Immature natural killer cell (primary cell): ENCODE measurements at regions not wholly inside any gene's neighbourhood (a gene's known extent, or its start where the extent isn't known, plus 50 kb on each side); places are given as distances from the start of the nearest gene placed in this dataset.

Experiments used
- DNase-seq, 3 donors: peaks; one replicate each; pipeline ENCODE4 v3.0.0; 2022; ENCODE audit warnings: mixed read lengths in 1 of 3
- H3K27ac Mint-ChIP-seq, 6 donors: one replicate each; pipeline ENCODE4 v1.8.0; 2020; ENCODE audit warnings: mixed read lengths in 6 of 6, mild to moderate bottlenecking in 5 of 6, inconsistent platforms in 4 of 6, moderate library complexity in 3 of 6
- H3K27me3 Mint-ChIP-seq, 3 donors: one replicate each; pipeline ENCODE4 v1.8.0; 2020 to 2021; ENCODE audit warnings: low read depth in 3 of 3, mild to moderate bottlenecking in 3 of 3, mixed read lengths in 3 of 3, moderate library complexity in 3 of 3, inconsistent platforms in 1 of 3
- H3K36me3 Mint-ChIP-seq, 3 donors: one replicate each; pipeline ENCODE4 v1.8.0; 2020; ENCODE audit warnings: mixed read lengths in 3 of 3, inconsistent platforms in 2 of 3, mild to moderate bottlenecking in 2 of 3
- H3K4me1 Mint-ChIP-seq, 2 donors: one replicate each; pipeline ENCODE4 v1.8.0; 2020; ENCODE audit warnings: inconsistent platforms in 2 of 2, mild to moderate bottlenecking in 2 of 2, mixed read lengths in 2 of 2, moderate library complexity in 1 of 2
- H3K4me3 Mint-ChIP-seq, 5 donors: one replicate each; pipeline ENCODE4 v1.8.0; 2020; ENCODE audit warnings: mild to moderate bottlenecking in 5 of 5, mixed read lengths in 5 of 5, inconsistent platforms in 3 of 5, moderate library complexity in 3 of 5
- H3K9me3 Mint-ChIP-seq, 6 donors: one replicate each; pipeline ENCODE4 v1.8.0; 2020; ENCODE audit warnings: mild to moderate bottlenecking in 6 of 6, mixed read lengths in 6 of 6, inconsistent platforms in 4 of 6, moderate library complexity in 3 of 6

DNA sequence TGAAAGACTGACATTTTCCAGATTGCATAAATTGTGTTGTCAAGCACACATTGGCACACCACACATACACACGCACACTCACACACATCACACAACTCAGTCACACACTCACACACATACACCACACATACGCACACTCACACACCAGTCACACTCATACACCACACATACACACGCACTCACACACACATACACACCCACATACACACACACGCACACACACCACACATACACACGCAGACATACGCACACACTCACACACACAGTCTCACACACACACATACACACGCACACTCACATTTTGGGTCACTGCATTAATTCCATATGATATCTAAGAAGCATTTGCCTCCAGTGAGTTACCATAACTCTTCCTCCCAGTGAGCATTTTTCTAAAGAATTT is 578.3 kb upstream of the FRG1 start:
- H3K27me3 Mint-ChIP-seq: no peaks in the 10 kb centered on the region

DNA sequence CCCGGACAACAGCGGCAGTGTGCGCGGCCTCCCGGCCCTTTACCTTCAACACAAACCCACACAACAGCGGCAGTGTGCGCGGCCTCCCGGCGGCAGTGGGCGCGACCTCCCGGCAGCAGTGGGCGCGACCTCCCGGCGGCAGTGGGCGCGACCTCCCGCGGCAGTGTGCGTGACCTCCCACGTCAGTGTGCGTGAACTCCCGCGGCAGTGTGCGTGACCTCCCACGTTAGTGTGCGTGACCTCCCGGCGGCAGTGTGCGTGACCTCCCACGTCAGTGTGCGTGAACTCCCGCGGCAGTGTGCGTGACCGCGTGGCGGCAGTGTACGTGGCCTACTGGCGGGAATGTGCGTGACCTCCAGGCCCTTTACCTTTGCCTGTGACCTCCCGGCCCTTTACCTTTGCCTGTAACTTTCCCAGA is 576.6 kb upstream of the FRG1 start:
- no peak overlapping the region for H3K4me3 Mint-ChIP-seq
- H3K27ac Mint-ChIP-seq: no peak overlapping the region

More for the DNA sequence above, 578.3 kb upstream of the FRG1 start:
- no peaks in the 10 kb centered on the region for H3K4me1 Mint-ChIP-seq
- DNase-seq: no peak
- peaks cover 6 to 48% (median 8%) of the 10 kb centered on the region in 6 donors for H3K9me3 Mint-ChIP-seq
- H3K36me3 Mint-ChIP-seq: peaks cover 0 to 3% (median 3%) of the 10 kb centered on the region in 3 donors
- H3K27ac Mint-ChIP-seq: no peak overlapping the region
- H3K4me3 Mint-ChIP-seq: no peak overlapping the region

DNA sequence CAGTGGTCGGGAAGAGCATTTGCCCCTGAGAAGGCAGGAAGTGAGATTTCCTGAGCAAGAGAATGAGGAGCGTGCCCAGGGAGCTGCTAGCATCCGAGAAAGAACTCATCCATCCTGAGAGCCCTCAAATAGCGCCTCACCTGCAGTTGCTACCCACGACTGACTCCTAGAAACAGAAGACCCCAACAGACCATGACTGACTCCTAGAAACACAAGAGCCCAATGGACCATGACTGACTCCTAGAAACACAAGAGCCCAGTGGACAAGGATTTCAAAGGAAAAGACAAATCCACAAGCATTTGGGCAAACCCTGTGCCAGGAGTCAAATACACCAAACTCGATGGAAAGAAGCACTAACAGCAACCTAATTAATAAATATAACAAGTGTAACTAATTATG is 575.2 kb upstream of the FRG1 start:
- H3K9me3 Mint-ChIP-seq: peaks cover 2 to 35% (median 8%) of the 10 kb centered on the region in 6 donors
- H3K27ac Mint-ChIP-seq: no peak overlapping the region

More for the DNA sequence above, 576.6 kb upstream of the FRG1 start:
- Mint-ChIP-seq H3K36me3 (peaks cover 0 to 3% (median 3%) of the 10 kb centered on the region in 3 donors), H3K4me1 (no peaks in the 10 kb centered on the region), H3K9me3 (peaks cover 6 to 48% (median 8%) of the 10 kb centered on the region in 6 donors), H3K27me3 (no peaks in the 10 kb centered on the region)
- no peak for DNase-seq

DNA sequence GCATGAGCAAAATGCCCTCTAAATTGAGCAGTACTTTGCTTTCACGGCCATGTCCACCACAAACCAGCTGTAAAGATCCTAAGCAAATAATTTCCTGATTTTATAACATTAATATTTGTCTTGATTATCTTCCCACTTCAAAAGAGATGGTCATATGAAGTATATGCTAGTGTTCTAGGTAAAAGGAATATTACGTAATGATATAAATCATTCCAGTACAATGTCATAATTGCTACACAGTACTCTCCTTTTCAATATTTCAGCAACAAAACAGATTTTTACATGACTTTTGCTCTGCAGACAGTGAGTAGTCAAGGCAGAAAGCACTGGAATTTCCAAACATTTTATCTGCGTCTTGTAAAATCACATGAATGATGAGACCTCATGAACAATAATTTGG is 572.8 kb upstream of the FRG1 start:
- Mint-ChIP-seq H3K27ac (no peak overlapping the region), H3K36me3 (peaks cover 0 to 3% (median 0%) of the 10 kb centered on the region in 3 donors), H3K4me1 (no peaks in the 10 kb centered on the region), H3K4me3 (no peak overlapping the region), H3K9me3 (peaks cover 4 to 25% (median 13%) of the 10 kb centered on the region in 6 donors), H3K27me3 (peaks cover 0 to 1% (median 0%) of the 10 kb centered on the region in 3 donors)
- DNase-seq: no peak

More for the DNA sequence above, 575.2 kb upstream of the FRG1 start:
- Mint-ChIP-seq H3K4me1 (no peaks in the 10 kb centered on the region), H3K4me3 (no peak overlapping the region), H3K36me3 (peaks cover 0 to 3% (median 3%) of the 10 kb centered on the region in 3 donors), H3K27me3 (no peaks in the 10 kb centered on the region)
- no peak for DNase-seq

DNA sequence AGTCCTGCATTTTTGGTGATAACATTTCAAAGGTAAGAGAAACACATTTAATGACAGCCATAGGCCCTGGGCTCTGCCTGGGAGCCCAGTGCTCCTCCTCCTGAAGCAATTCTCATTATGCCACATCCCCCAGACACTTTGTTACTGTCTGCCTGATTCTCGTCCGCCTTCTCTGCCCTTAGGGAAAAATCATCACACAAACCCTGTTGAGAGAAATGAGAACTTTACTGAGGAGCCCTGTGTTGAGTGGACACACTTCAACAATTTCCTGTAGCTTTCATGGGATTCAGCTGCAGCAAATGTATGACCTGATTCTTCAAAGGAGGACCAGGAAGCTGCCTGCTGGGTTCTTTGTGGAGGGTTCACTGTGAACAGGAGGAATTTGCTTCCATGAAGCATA is 566.5 kb upstream of the FRG1 start:
- H3K27me3 Mint-ChIP-seq: peaks cover 0 to 5% (median 0%) of the 10 kb centered on the region in 3 donors
- H3K4me3 Mint-ChIP-seq: no peak overlapping the region
- no peaks in the 10 kb centered on the region for H3K4me1 Mint-ChIP-seq
- no peak for DNase-seq
- peaks cover 8 to 31% (median 21%) of the 10 kb centered on the region in 6 donors for H3K9me3 Mint-ChIP-seq
- peaks cover 0 to 3% (median 0%) of the 10 kb centered on the region in 3 donors for H3K36me3 Mint-ChIP-seq
- no peak overlapping the region for H3K27ac Mint-ChIP-seq

DNA sequence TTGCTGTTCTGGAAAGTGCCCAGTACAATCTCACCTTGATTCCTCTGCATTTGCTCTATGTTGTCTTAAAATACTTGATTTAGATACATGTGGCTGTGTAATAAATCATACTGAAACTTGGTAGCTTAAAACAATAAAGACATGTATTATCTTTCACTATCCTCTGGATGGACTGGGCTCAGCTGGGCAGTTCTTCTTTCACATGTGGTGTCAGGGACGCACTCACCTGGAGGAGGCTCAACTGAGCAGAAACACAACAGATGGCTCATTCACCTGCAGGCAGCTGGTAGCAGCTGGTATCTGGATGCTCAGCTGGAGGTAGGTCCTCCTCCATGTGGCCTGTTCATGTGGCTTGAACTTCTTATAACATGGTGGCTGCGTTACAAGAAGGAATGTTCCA is 563.8 kb upstream of the FRG1 start:
- peaks cover 0 to 3% (median 0%) of the 10 kb centered on the region in 3 donors for H3K27me3 Mint-ChIP-seq
- no peak overlapping the region for H3K4me3 Mint-ChIP-seq
- no peak for DNase-seq
- no peaks in the 10 kb centered on the region for H3K4me1 Mint-ChIP-seq
- peaks cover 3 to 35% (median 16%) of the 10 kb centered on the region in 6 donors for H3K9me3 Mint-ChIP-seq
- no peak overlapping the region for H3K27ac Mint-ChIP-seq
- H3K36me3 Mint-ChIP-seq: peaks cover 0 to 3% (median 0%) of the 10 kb centered on the region in 3 donors

DNA sequence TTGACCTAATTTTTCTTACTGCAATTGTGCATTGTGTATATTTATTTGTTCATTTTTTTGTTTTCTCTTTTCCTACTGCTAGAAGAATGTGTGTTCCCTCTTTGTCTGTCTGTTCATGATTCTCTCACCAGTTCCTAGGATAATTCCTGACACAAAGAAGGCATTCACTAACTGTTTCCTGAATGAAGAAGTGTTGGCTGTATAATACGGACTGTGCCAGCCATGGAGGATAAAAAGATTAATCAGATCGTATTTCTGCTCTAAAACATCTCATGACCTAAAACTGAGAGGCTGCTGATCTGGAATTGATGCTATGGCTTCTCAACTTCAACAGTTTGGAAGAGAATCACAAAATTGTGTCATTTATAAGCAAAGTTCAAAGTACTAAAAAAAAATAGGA is 563.1 kb upstream of the FRG1 start:
- DNase-seq: no peak
- H3K4me1 Mint-ChIP-seq: no peaks in the 10 kb centered on the region
- no peak overlapping the region for H3K4me3 Mint-ChIP-seq
- H3K27me3 Mint-ChIP-seq: peaks cover 0 to 3% (median 0%) of the 10 kb centered on the region in 3 donors
- H3K36me3 Mint-ChIP-seq: peaks cover 0 to 3% (median 0%) of the 10 kb centered on the region in 3 donors
- no peak overlapping the region for H3K27ac Mint-ChIP-seq
- peaks cover 3 to 38% (median 14%) of the 10 kb centered on the region in 6 donors for H3K9me3 Mint-ChIP-seq

DNA sequence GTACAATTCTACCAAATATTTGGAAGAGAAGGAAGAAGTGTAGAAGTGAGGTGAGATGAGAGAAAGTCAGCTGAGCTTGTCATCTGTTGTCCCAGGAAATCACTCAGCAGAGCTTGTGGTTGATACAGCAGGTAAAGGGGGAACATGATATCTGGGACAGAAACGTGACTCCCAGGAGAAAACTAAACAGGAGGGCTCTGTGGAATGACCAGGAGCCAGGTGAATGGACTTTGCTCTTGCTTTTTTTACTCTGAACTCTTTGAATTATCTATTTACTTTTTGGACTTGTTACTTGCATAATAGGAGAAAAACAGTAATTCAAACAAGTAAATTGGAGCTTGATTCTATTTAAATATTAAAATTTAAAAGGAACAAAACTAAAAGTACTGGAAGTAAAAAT is 555.6 kb upstream of the FRG1 start:
- H3K27me3 Mint-ChIP-seq: no peaks in the 10 kb centered on the region
- H3K4me3 Mint-ChIP-seq: no peak overlapping the region
- no peak for DNase-seq
- H3K27ac Mint-ChIP-seq: no peak overlapping the region
- H3K4me1 Mint-ChIP-seq: no peaks in the 10 kb centered on the region
- H3K36me3 Mint-ChIP-seq: no peaks in the 10 kb centered on the region
- peaks cover 4 to 45% (median 10%) of the 10 kb centered on the region in 6 donors for H3K9me3 Mint-ChIP-seq

DNA sequence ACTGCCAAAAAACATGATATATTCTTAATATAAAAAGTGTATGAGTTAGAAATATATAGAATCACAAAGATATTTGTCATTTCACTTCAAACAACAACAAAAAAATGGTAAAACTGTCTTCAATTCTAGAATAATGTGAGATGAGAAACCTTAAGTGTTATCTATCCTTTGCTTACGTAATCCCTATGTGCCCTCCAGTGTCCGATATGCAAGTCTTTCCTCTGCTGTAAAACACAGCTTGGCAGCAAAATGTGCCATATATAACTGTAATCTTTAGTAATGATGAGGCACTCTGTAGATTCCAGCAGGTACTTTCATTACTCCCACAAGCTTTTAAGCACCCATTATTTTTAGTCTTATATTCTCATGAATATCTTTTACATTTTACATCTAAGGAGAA is 555.1 kb upstream of the FRG1 start:
- DNase-seq: no peak
- no peaks in the 10 kb centered on the region for H3K36me3 Mint-ChIP-seq
- H3K27ac Mint-ChIP-seq: no peak overlapping the region
- no peaks in the 10 kb centered on the region for H3K27me3 Mint-ChIP-seq
- H3K4me3 Mint-ChIP-seq: no peak overlapping the region
- H3K4me1 Mint-ChIP-seq: no peaks in the 10 kb centered on the region
- peaks cover 4 to 50% (median 12%) of the 10 kb centered on the region in 6 donors for H3K9me3 Mint-ChIP-seq

DNA sequence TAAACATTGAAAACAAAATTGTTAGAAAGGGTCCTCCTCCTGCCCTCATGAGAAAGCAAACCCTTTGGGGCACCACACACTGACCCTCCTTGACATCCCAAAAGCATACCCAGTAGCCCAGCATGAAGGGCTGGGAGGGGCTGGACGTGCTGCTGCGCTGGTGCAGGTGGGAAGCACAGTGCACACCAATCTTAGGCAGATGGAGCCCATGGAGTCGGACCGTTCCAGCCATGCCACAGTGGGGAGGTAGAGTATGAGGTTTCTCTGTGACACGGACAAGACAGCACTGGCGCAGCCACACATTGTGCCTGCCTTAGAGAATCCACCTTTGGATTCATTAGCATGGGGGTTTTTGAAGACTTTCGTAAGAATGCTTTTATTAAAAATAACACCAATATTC is 544.2 kb upstream of the FRG1 start:
- Mint-ChIP-seq H3K9me3 (peaks cover 2 to 59% (median 30%) of the 10 kb centered on the region in 6 donors), H3K36me3 (peaks cover 0 to 3% (median 3%) of the 10 kb centered on the region in 3 donors), H3K27ac (no peak overlapping the region), H3K27me3 (no peaks in the 10 kb centered on the region), H3K4me1 (no peaks in the 10 kb centered on the region), H3K4me3 (no peak overlapping the region)
- DNase-seq: no peak

DNA sequence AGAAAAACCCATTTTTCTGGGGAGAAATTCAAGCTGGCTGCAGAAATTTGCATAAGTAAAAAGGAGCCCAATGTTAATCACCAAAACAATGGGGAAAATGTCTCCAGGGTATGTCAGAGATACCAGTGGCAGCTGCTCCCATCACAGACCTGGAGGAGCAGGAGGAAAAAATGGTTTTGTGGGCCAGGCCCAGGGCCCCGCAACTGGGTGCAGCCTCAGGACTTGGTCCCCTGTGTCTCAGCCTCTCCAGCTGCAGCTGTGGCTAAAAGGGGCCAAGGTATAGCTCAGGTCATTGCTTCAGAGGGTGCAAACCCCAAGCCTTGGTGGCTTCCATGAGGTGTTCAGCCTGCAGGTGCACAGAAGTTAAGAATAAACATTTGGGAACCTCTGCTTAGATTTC is 536.4 kb upstream of the FRG1 start:
- no peak overlapping the region for H3K4me3 Mint-ChIP-seq
- H3K27ac Mint-ChIP-seq: no peak overlapping the region
- DNase-seq: no peak
- H3K36me3 Mint-ChIP-seq: no peaks in the 10 kb centered on the region
- H3K27me3 Mint-ChIP-seq: peaks cover 0 to 2% (median 0%) of the 10 kb centered on the region in 3 donors
- H3K4me1 Mint-ChIP-seq: no peaks in the 10 kb centered on the region
- peaks cover 0 to 33% (median 7%) of the 10 kb centered on the region in 6 donors for H3K9me3 Mint-ChIP-seq

DNA sequence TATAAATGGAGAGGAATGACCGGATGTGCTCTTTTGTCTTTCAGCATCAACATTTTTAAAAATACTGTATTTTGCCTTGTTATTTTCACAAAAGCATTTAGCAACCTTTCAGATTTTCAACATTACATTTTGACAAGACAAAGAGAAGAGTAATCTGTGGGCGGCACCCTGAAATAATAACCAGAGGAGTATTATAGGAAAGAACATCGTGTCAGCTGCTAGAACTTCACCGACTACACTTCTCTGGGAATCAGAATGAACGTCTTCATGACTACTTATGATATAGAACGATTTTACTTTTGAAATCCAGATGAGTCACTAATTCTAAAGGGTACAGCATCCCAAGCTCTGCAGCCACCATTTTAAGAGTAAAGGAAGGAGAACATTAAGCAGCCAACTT is 531.5 kb upstream of the FRG1 start:
- peaks cover 0 to 4% (median 1%) of the 10 kb centered on the region in 3 donors for H3K27me3 Mint-ChIP-seq
- H3K27ac Mint-ChIP-seq: no peak overlapping the region
- H3K9me3 Mint-ChIP-seq: peaks cover 2 to 49% (median 10%) of the 10 kb centered on the region in 6 donors
- H3K4me3 Mint-ChIP-seq: no peak overlapping the region
- no peaks in the 10 kb centered on the region for H3K4me1 Mint-ChIP-seq
- DNase-seq: no peak
- peaks cover 0 to 5% (median 0%) of the 10 kb centered on the region in 3 donors for H3K36me3 Mint-ChIP-seq

DNA sequence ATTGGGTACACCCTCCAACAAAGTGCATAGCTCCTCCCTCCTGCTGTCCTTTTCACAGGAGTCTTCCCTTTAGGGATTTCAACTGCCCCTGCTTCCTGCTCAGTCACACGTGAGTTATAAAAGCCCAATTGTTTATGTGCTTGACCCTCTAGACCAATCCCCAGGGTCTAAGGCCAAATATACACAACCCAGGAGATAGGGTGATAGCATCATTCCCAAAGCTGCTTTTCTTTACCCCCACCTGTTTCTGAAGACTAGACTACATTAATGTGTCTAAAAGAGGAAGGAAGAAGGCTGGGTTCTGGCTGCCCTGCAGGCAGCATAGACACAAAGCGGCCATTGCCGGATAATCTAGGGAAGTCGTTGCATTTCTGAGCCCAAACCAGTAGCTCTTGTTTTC is 526.7 kb upstream of the FRG1 start:
- Mint-ChIP-seq H3K9me3 (peaks cover 9 to 45% (median 15%) of the 10 kb centered on the region in 6 donors), H3K4me1 (no peaks in the 10 kb centered on the region), H3K27ac (no peak overlapping the region), H3K36me3 (peaks cover 0 to 5% (median 0%) of the 10 kb centered on the region in 3 donors), H3K4me3 (no peak overlapping the region), H3K27me3 (peaks cover 0 to 2% (median 1%) of the 10 kb centered on the region in 3 donors)
- DNase-seq: no peak

DNA sequence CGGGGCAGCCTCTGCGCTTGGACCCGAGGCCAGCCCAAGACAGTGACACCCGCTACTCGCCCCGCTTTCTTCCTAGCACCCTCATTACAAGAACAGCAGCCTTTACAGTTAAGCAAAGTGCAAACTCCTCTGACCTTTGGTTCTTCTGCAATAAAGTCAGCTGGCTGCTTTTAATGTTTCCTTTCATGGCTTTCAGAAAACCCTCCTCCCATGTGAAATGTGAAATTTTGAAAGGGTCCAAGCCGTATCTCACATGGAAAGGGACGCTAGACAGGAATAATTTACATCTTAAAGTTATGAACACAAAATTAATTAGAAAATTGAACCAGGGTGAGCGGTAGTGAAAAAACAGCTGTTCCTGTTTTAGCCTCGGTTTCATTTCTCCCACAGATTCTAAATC is 520.1 kb upstream of the FRG1 start:
- Mint-ChIP-seq H3K36me3 (no peaks in the 10 kb centered on the region), H3K27ac (no peak overlapping the region), H3K4me3 (no peak overlapping the region), H3K27me3 (peaks cover 2 to 5% (median 4%) of the 10 kb centered on the region in 3 donors), H3K9me3 (peaks cover 4 to 53% (median 18%) of the 10 kb centered on the region in 6 donors), H3K4me1 (no peaks in the 10 kb centered on the region)
- no peak for DNase-seq

DNA sequence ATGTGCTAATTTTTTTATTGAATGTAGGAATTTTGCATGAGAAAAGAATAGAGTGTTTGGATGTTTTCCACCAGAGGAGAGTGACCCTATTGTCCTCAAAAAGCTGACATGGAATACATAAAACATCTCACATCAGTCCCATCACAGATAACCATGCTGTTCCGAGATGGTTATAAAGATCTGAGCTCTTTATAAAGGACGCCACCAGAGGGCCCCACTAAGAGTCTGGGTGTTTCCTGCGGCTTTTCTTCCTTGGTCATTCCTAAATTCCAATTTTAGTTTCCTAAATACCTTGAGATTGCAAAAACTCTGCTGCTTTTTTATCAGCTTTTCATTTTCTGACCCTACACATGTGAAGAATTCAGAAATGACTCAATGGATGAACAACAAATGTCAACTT is 504.5 kb upstream of the FRG1 start:
- peaks cover 0 to 6% (median 0%) of the 10 kb centered on the region in 3 donors for H3K36me3 Mint-ChIP-seq
- H3K27me3 Mint-ChIP-seq: no peaks in the 10 kb centered on the region
- H3K4me1 Mint-ChIP-seq: no peaks in the 10 kb centered on the region
- H3K9me3 Mint-ChIP-seq: peaks cover 7 to 52% (median 17%) of the 10 kb centered on the region in 6 donors
- H3K4me3 Mint-ChIP-seq: no peak overlapping the region
- H3K27ac Mint-ChIP-seq: no peak overlapping the region
- DNase-seq: no peak
